Stimulated activated naive B cell treated with anti-CD40 and anti-IgM and Interleukin-4, amounts not matched to agents 10 μg/mL and 1 μg/mL and 100 μg/mL, for 72 hours (primary cell): ENCODE measurements at regions not wholly inside any gene's neighbourhood (a gene's known extent, or its start where the extent isn't known, plus 50 kb on each side); places are given as distances from the start of the nearest gene placed in this dataset.
"Not testable (repeated sequence)": the region's sequence is repeated elsewhere in the genome, so short reads cannot be mapped to it uniquely, and the experiment has no call there.

Source experiments
- ATAC-seq, 2 donors: fragments of 150-1000 bp; cut with Tn5 transposase; replicated peaks; 2 replicates each; pipeline ENCODE4 v1.10.0; 2021; ENCODE audit warnings: moderate library complexity in 1 of 2
- DNase-seq: peaks from one replicate; pipeline ENCODE4 v3.0.0; 2021
- H3K27ac Mint-ChIP-seq: one replicate; pipeline ENCODE4 v1.8.0; 2022; ENCODE audit warnings: mild to moderate bottlenecking, mixed read lengths
- H3K27me3 Mint-ChIP-seq, 2 donors: one replicate each; pipeline ENCODE4 v1.8.0; 2022; ENCODE audit warnings: mixed read lengths in 2 of 2
- H3K36me3 Mint-ChIP-seq, 2 donors: one replicate each; pipeline ENCODE4 v1.8.0; 2022; ENCODE audit warnings: mixed read lengths in 2 of 2, mild to moderate bottlenecking in 1 of 2
- H3K4me1 Mint-ChIP-seq, 2 donors: one replicate each; pipeline ENCODE4 v1.8.0; 2022; ENCODE audit warnings: mixed read lengths in 2 of 2, mild to moderate bottlenecking in 1 of 2
- H3K4me3 Mint-ChIP-seq, 2 donors: one replicate each; pipeline ENCODE4 v1.8.0; 2022; ENCODE audit warnings: mild to moderate bottlenecking in 2 of 2, mixed read lengths in 2 of 2, moderate library complexity in 1 of 2
- H3K9me3 Mint-ChIP-seq, 2 donors: one replicate each; pipeline ENCODE4 v1.8.0; 2022; ENCODE audit warnings: mixed read lengths in 2 of 2, mild to moderate bottlenecking in 1 of 2

GRCh38 chr14:19237656-19238055 lies 196.5 kb downstream of the POTEG start:
- H3K9me3 Mint-ChIP-seq, result not testable (repeated sequence)

GRCh38 chr14:19238584-19238983 lies 195.6 kb downstream of the POTEG start:
- not testable (repeated sequence) for DNase-seq, H3K36me3 Mint-ChIP-seq, H3K27me3 Mint-ChIP-seq, H3K4me1 Mint-ChIP-seq, H3K4me3 Mint-ChIP-seq, H3K9me3 Mint-ChIP-seq, H3K27ac Mint-ChIP-seq, ATAC-seq

More at GRCh38 chr14:19237656-19238055, 196.5 kb downstream of the POTEG start:
- H3K27ac Mint-ChIP-seq, H3K4me3 Mint-ChIP-seq, H3K4me1 Mint-ChIP-seq, ATAC-seq, DNase-seq, H3K36me3 Mint-ChIP-seq, H3K27me3 Mint-ChIP-seq: not testable (repeated sequence)

- H3K27ac Mint-ChIP-seq, H3K27me3 Mint-ChIP-seq, H3K4me1 Mint-ChIP-seq, ATAC-seq, H3K36me3 Mint-ChIP-seq, DNase-seq, H3K9me3 Mint-ChIP-seq, H3K4me3 Mint-ChIP-seq: not testable (repeated sequence)
Observed at GRCh38 chr14:19239981-19240380, 194.2 kb downstream of the POTEG start.

GRCh38 chr14:19240387-19240786 lies 193.8 kb downstream of the POTEG start:
- DNase-seq, H3K36me3 Mint-ChIP-seq, H3K27me3 Mint-ChIP-seq, H3K9me3 Mint-ChIP-seq, H3K4me3 Mint-ChIP-seq, H3K4me1 Mint-ChIP-seq, ATAC-seq, H3K27ac Mint-ChIP-seq: not testable (repeated sequence)

- not testable (repeated sequence) for H3K36me3 Mint-ChIP-seq, H3K4me3 Mint-ChIP-seq, H3K4me1 Mint-ChIP-seq, H3K27ac Mint-ChIP-seq, H3K9me3 Mint-ChIP-seq, DNase-seq, ATAC-seq, H3K27me3 Mint-ChIP-seq
Observed at GRCh38 chr14:19241451-19241850, 192.7 kb downstream of the POTEG start.

- not testable (repeated sequence) for ATAC-seq, H3K27ac Mint-ChIP-seq, H3K4me1 Mint-ChIP-seq, H3K27me3 Mint-ChIP-seq, H3K36me3 Mint-ChIP-seq, H3K9me3 Mint-ChIP-seq, H3K4me3 Mint-ChIP-seq, DNase-seq
Observed at GRCh38 chr14:19242529-19242928, 191.6 kb downstream of the POTEG start.

GRCh38 chr14:19266908-19267307 lies 167.2 kb downstream of the POTEG start:
- not testable (repeated sequence) for H3K4me1 Mint-ChIP-seq, H3K36me3 Mint-ChIP-seq, H3K4me3 Mint-ChIP-seq, DNase-seq, H3K27me3 Mint-ChIP-seq, H3K27ac Mint-ChIP-seq, ATAC-seq, H3K9me3 Mint-ChIP-seq

- not testable (repeated sequence) for H3K36me3 Mint-ChIP-seq, H3K9me3 Mint-ChIP-seq, H3K4me1 Mint-ChIP-seq, H3K27me3 Mint-ChIP-seq, ATAC-seq, DNase-seq, H3K4me3 Mint-ChIP-seq, H3K27ac Mint-ChIP-seq
Observed at GRCh38 chr14:19267636-19268035, 166.5 kb downstream of the POTEG start.

GRCh38 chr14:19268047-19268627 lies 166.0 kb downstream of the POTEG start:
- H3K4me3 Mint-ChIP-seq, H3K9me3 Mint-ChIP-seq, ATAC-seq, H3K27me3 Mint-ChIP-seq, DNase-seq, H3K4me1 Mint-ChIP-seq, H3K27ac Mint-ChIP-seq, H3K36me3 Mint-ChIP-seq: not testable (repeated sequence)

- H3K36me3 Mint-ChIP-seq, H3K27ac Mint-ChIP-seq, H3K27me3 Mint-ChIP-seq, DNase-seq, H3K4me3 Mint-ChIP-seq, H3K9me3 Mint-ChIP-seq, H3K4me1 Mint-ChIP-seq, ATAC-seq: not testable (repeated sequence)
Observed at GRCh38 chr14:19272235-19272634, 161.9 kb downstream of the POTEG start.

- H3K27ac Mint-ChIP-seq, H3K27me3 Mint-ChIP-seq, DNase-seq, H3K36me3 Mint-ChIP-seq, H3K9me3 Mint-ChIP-seq, ATAC-seq, H3K4me1 Mint-ChIP-seq, H3K4me3 Mint-ChIP-seq: not testable (repeated sequence)
Observed at GRCh38 chr14:19289669-19290068, 144.5 kb downstream of the POTEG start.

GRCh38 chr14:19300243-19300642 lies 133.9 kb downstream of the POTEG start:
- H3K4me1 Mint-ChIP-seq, result not testable (repeated sequence)

GRCh38 chr14:19300838-19301237 lies 133.3 kb downstream of the POTEG start:
- not testable (repeated sequence) for H3K9me3 Mint-ChIP-seq, H3K4me1 Mint-ChIP-seq, DNase-seq, H3K36me3 Mint-ChIP-seq, ATAC-seq, H3K27ac Mint-ChIP-seq, H3K4me3 Mint-ChIP-seq, H3K27me3 Mint-ChIP-seq

More at GRCh38 chr14:19300243-19300642, 133.9 kb downstream of the POTEG start:
- not testable (repeated sequence) for H3K4me3 Mint-ChIP-seq, H3K27me3 Mint-ChIP-seq, DNase-seq, H3K36me3 Mint-ChIP-seq, H3K27ac Mint-ChIP-seq, H3K9me3 Mint-ChIP-seq, ATAC-seq

- DNase-seq, H3K27ac Mint-ChIP-seq, H3K9me3 Mint-ChIP-seq, H3K27me3 Mint-ChIP-seq, H3K36me3 Mint-ChIP-seq, H3K4me1 Mint-ChIP-seq, ATAC-seq, H3K4me3 Mint-ChIP-seq: not testable (repeated sequence)
Observed at GRCh38 chr14:19303844-19304243, 130.3 kb downstream of the POTEG start.

GRCh38 chr14:19304442-19304841 lies 129.7 kb downstream of the POTEG start:
- not testable (repeated sequence) for H3K4me3 Mint-ChIP-seq, H3K27ac Mint-ChIP-seq, H3K27me3 Mint-ChIP-seq, H3K4me1 Mint-ChIP-seq, H3K36me3 Mint-ChIP-seq, ATAC-seq, DNase-seq, H3K9me3 Mint-ChIP-seq

GRCh38 chr14:19304918-19305317 lies 129.2 kb downstream of the POTEG start:
- not testable (repeated sequence) for ATAC-seq, DNase-seq, H3K4me3 Mint-ChIP-seq, H3K9me3 Mint-ChIP-seq, H3K27me3 Mint-ChIP-seq, H3K36me3 Mint-ChIP-seq, H3K4me1 Mint-ChIP-seq, H3K27ac Mint-ChIP-seq
